HG02642 (cell line): ENCODE measurements at regions not wholly inside any gene's neighbourhood (a gene's known extent, or its start where the extent isn't known, plus 50 kb on each side); places are given as distances from the start of the nearest gene placed in this dataset.

Experiments used
- ATAC-seq: cut with Tn5 transposase; IDR thresholded peaks from one replicate; pipeline ENCODE4 v1.9.1; 2021; ENCODE audit warnings: mild to moderate bottlenecking; ENCODE audit not compliant: unreplicated experiment, poor library complexity

DNA sequence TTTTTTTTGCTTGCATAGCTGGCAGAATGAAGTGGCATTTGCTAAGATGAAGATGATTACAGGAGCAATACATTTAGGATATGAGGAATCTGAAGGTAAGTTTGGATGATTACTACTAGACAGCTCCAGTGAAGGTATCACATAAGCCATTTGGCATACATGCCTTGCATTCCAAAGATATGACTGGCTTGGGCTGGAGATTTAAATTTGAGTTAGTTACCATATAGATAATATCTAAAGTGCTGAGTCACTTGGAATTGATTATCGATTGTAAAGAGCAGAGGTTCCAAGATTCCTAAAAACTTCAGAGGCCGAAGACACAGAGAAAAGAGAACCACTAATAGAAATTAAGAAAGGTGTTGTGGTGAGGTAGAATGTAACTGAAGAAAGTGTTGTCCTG, 1026.4 kb downstream of the DSC3 start:
- no peak for ATAC-seq

DNA sequence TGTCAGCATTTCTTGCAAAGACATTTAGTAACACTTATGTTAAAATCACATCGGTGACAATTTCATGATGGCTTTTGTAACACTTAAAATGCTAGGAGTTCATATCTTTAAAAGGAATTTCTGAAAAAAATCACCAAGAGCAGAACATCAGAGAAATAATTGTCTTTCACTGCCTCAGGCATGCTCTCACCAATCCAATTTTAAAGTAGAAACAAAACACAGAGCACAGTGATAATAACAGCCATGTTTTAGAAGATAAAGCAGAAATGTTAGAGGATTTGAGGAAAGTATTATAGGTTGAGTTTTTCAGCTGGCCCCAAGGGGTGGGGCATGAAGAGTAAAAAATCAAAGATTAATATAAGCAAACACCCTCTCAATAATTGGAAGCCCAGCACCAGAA, 1037.6 kb downstream of the DSC3 start:
- ATAC-seq: no peak

DNA sequence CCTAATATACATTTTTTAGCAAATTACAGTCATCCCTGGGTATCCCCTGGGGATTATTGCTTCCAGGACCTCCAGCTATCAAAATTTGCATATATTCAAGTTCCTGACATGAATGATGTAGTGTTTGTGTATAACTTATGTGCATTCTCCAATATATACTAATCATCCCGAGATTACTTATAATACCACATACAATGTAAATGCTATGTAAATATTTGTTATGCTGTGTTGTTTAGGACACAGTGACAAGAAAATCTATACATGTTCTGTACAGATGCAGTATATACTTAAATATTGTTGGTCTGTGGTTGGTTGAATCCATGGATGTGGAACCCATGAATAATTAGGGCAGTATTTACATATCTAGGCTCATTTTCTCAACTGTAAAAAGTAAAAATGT, 1060.3 kb downstream of the DSC3 start:
- no peak for ATAC-seq

DNA sequence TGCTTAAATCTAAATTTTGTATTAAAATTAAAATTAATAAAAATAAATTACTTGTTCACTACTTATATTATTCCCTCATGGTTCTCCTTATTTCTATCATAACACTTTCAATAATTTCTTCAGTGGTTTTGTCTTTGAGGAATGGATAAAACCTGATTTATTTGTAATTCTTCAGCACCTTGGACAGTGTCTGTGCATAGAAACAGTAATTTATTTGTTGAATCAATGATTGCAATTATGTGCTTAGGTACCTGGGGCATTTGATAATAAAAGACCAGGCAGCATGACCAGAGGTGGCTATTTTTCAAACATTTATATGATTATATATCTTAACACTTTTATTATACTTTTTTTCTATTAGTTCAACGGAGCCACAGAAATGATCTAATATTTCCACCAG, 1062.7 kb downstream of the DSC3 start:
- ATAC-seq: no peak

DNA sequence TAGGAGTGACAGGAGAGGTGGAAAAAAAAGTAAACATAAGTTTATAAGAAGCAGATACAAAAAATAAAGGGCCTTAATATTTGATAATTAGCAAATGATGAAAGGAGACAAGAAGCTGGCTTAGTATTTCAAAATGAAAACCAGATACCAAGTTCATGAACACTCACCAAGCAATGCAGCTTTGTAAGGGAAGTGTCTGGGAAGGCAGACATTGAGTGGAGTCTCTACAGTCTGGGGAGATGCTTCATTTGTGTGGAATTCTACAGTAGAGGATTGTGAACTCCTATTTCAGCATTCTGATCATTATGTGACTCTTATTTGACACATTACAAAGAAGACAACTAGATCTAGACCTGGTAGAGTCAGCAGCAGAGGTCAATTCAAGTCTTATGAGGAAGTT, 1072.7 kb downstream of the DSC3 start:
- no peak for ATAC-seq

DNA sequence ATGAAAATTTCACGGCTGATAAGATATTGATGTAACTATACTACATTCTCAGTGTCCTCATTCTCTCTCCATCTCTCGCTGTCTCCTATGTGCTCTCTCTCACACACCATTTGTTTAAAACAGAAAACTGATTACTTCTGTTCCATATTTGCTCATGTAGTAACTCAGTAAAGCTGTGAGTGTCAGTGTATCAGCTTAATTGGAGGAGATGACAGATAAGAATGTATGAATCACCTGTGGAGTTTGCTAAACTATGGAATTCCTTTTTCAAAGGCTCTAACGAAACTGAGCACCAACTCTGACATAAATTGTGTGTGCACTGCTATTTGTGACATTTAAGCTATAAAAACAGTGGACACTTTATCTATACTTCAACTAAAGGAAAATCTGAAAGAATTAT, 1080.0 kb downstream of the DSC3 start:
- no peak for ATAC-seq

DNA sequence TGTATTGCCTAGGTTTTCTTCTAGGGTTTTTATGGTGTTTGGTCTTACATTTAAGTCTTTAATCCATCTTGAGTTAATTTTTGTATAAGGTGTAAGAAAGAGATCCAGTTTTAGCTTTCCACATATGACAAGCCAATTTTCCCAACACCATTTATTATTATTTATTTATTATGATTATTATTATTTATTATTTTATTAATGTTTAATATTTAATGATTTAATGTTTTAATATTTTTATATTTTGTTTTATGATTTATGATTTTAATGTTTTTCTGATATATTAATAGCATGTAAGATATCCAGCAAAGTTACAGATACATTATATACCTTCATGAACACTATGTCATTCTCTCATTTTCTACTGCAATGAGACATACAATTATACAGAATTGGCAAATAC, 1082.0 kb downstream of the DSC3 start:
- ATAC-seq: no peak

DNA sequence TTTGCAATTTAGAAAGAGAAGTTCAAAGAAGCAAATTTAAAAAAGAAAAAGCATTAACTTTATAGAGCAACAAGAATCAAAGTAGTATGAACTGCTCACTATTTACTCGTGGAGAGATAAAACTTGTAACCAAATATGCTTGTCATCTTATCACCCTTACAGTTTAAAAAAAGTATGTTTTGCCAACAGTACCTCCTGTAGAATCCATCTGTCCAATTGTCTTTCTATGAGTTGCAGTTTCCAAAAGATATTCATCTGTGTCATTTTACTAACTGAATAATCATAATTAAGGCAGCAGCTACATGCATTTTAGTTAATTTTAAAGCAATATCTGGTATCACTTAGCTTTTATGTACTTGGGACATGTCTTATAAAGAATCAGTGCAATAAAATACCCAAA, 1112.3 kb downstream of the DSC3 start:
- ATAC-seq: no peak

DNA sequence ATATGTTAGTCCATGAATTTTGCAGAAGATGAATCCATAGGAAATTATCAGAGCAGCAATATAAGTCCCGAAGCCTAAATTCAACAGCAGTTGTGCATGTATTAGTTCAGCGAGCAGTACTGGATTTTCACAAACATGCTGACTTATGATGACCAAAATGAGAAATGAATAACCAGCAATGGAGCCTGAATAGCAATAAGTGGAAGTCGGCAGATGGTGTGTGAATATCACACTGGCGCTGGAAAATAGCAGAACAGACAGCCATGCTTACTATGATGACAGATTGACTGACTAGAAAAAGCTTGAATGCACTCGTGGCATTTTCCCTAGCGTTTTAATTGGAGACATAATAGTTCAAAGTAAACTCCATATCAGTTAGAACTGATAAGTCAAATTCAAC, 1114.5 kb downstream of the DSC3 start:
- no peak for ATAC-seq

DNA sequence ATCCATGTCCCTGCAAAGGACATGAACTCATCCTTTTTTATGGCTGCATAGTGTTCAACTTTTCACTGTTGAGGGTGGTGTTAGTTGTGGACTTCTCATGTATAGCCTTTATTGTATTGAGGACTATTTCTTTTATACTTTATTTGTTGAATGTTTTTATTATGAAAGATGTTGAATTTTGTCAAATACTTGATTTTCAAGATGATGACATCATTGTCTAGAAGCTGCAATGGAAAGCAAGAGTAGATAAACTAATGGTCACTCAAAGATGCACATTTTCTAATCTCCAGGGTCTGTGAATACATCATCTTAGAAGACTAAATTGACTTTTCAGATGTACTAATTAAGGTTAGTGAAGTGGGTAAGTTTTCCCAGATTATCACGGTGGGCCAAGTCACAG, 1117.0 kb downstream of the DSC3 start:
- ATAC-seq: no peak

DNA sequence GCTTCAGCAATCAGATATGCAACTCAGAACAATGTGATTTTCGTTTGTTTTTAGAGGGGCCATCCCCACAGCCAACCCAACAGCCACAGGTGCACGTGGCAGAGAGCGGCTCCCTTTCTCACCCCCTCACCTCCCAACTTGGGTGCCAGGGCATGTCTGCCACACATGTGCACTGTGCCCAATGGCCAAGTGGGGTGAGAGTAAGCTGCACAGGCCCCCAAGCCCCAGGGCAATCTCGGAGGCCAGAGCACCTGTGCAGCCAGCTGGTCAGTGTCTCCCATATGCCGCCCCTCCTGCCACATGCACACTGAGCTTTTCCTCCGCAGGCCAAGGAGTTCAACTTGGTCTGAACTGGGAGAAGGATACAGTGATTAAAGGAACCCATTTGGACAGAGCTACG, 1130.2 kb downstream of the DSC3 start:
- no peak for ATAC-seq

DNA sequence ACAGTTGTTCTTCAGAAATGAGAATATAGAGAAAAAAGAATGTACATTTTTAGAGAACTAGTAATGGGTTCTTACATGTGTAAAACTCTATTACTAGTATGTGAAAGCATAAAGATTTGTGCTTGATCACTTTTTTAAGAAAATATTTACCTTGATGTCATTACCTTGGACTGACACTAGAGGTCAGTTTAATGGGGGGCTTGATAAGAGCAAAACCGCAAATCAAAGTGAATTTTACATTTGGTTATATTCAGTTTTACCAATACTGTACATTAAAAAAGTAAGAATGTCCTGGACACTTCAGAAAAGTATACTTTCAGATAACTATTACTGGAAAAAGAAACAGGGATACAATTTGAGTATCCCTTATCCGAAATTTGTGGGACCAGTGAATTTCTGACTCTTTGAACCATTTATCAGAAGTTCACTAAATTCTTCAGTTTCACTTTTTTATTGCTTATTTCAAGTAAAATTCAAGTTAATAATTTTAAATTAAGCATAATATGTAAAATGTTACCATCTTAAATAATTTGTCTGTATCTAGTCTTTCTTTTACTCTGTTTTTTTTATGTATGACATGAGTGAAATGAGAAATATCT, 1149.5 kb downstream of the DSC3 start:
- ATAC-seq: no peak

DNA sequence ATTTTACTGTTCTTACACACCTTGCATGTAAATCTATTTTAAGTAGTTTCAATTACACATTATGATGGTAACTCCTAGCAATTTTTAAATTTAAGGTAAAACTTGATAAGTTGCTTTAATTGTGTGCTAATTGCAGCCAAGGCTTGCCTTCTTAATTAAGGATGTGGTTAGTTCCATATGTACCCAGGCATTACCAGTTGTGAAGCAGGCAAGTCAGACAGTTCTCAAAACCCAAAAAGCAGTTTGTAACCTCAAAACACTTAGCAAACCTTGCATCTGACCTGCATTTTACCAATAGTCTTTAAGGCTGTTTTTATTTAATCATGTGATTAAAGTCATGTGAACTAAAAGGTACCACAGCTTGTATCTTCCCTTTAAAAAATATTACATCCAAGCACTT, 1159.4 kb downstream of the DSC3 start:
- no peak for ATAC-seq

DNA sequence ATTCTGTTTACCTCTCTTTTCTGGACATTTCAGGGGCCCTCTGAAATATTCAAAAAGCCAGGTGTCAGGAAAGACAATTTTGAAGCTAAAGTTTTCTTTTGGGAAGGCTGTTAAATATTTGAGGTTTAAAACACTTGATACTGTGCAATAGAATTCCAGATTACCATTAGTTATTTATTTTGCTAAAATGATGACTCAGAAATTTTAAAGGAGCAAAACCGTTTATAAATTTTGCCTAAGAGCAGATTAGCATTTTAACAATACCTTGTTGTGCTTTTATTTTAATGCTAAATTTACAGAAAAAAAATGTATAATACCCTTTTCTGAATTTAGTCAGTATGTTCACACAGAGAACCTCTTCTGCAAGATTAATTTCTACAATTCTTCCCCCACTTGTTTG, 1159.9 kb downstream of the DSC3 start:
- ATAC-seq: no peak

DNA sequence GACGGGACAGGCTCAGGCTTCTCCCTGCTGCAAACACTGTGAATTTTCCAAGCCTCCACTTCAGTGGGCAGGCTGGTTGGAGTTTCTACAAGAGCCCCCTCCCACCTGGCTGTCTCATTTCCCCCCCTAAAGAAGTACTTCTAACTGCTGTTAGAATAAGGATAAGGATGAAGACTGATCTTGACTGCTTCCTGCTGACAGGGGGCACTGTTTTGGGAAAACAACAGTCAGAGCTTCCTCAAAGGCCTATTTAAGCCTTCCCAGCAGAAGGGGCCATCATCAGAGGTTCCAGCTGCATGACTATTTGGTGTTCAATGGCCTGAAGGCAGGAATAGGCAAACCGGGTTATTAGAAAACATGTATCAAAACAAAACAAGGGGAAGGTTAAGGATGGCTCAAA, 1162.8 kb downstream of the DSC3 start:
- ATAC-seq: no peak

DNA sequence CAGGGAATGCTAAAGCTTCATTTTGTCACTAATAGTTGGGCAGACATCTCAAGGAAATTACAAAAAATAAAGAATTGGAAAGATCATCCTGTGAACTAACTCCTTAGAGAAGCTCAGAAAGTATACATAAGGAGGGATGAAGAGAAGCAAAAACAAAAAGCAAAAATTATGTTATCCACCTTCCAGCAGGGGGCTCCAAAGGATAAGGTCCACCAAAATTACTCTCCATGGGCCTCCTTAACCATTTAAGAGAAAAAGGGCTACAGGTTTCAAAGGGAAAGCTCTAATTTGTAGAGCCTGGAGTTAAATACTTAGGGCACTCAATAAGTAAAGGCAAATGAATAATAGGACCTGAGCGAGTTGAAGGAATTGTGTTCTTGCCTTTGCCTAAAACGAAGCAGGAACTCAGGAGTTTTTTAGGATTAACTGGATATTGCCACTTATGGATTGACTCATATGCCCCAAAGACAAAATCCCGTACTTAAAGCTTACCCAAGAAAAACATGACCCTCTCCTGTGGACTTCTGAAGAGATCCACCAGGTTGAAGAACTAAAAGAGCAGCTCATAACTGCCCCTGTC, 1167.9 kb downstream of the DSC3 start:
- ATAC-seq: no peak

DNA sequence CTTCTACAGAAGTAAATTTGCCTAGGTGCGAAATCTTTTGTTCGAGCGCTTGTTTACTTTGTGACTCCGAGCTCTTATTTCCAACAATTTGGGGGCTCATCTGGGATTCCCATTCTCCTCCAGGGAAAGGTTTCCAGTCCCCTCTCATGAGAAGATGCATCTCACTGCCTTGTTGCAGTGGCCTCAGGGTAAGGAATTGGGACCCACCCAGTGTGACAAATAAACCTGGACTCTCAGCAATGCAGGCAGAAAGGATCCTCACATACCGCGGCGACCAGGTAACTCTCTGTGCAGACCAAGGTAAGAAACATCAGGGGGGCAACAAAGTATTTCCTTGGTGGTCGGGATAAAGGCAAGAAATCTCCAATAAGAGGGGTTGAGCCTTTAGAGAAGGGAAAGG, 1169.3 kb downstream of the DSC3 start:
- no peak for ATAC-seq

DNA sequence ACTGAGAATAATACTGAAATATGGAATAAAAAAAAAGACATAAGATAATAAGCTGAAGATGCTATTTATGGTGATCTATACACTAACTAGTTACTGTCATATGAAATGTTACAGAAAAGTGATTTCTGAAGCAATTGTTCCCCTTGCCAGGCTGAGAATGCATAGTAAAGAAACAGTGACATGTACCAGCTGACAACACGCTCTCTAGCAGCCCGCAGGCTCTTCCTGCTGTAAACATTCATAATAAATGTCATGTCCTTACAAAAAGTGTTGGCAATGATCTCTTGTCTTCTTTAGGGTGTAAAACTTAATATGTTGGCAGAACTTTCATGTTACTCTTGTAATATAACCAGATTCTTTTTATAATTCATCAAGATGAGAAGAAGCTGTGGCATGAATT, 1171.3 kb downstream of the DSC3 start:
- ATAC-seq: no peak

DNA sequence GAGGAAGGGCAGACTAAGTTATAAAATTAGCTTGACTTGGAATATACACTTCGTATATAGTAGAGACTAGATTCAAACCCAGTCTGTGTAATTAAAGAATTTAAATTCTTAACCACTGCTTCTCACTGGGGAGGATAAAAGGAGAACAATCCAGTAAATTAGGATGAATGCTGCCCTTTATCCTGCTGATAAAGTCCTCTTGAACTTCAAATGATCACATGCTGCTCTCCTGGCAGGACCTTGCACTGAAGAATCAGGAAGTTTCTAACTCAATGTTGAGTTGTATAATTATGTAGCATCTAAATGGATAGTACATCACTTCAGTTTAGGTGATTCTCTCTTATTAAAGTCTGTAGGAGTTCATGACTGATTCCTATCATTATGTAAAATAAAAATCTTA, 1179.7 kb downstream of the DSC3 start:
- no peak for ATAC-seq

DNA sequence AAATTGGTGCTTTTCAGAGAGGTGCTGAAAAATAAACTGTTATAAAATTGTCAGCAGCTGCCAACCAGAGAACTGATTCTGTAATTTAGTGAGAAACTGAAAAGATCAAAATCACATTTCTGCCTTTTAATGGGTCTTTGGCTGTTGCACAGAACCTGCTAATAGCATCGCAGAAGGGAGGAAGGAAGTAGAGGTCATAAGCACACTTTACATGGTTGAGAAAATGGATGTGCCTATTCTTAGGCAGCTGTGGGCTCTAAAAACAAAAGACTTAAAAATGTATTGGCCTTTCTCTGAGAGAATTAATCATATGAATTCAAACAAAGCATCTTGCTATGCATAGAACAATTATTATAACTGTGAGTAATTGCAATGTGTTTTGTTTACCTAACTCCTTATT, 1186.9 kb downstream of the DSC3 start:
- ATAC-seq: no peak

DNA sequence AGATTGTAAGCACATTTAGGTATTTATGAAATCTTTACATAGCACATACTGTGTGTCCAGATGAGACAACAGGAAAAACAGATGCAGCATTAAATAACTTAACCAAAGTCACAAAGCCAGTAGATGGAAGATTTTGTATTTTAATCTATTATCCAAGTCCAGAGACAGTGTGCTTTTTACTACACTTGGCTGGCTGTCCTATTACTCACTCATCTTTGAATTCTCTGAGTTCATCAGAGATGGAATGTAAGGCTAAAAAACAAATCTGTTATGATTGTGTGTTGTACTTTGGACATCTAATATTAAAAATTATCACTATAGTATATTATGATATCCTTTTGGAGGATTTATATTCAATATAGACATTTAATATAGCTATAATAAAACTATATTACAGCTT, 1189.4 kb downstream of the DSC3 start:
- ATAC-seq: no peak

DNA sequence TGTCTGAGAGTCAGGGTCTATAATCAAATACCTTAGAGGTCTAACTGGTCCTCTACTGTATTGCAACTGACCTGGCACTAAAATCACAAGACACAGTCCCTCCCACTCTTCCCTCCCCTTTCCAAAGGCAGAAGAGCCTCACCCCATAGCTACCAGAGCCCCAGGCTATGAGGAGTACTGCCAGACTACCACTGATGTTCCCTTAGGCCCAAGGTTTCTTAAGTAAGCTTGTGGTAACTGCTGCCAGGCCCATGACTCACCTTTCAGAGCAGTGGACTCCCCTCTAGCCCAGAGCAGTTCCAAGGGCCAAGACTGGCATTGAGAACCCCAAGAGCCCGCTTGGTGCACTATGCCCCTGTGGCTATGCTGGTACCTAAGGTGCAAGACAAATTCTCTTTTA, 1193.4 kb downstream of the DSC3 start:
- ATAC-seq: no peak

DNA sequence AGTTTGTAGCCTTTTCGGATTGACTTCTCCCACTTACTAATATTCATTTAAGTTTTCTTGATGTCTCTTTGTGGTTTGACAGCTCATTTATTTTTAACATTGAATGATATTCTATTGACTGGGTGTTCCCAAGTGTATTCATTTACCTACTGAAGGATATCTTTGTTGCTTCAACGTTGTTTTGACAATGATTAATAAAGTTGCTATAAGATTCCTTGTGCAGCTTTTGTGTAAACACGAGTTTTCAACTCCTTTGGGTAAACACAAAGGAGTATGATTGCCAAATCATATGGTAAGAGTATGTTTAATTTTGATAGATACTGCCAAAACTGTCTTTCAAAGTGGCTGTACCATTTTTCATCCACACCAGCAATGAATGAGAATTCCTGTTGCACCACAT, 1200.9 kb downstream of the DSC3 start:
- no peak for ATAC-seq
